Glomerular visceral epithelial cell (primary cell): ENCODE measurements at regions not wholly inside any gene's neighbourhood (a gene's known extent, or its start where the extent isn't known, plus 50 kb on each side); places are given as distances from the start of the nearest gene placed in this dataset.
"Not testable (repeated sequence)": the region's sequence is repeated elsewhere in the genome, so short reads cannot be mapped to it uniquely, and the experiment has no call there.

Source experiments
- DNase-seq: peaks from one replicate; pipeline ENCODE4 v3.0.0-alpha.2; 2016; ENCODE audit errors: extremely low spot score

DNA sequence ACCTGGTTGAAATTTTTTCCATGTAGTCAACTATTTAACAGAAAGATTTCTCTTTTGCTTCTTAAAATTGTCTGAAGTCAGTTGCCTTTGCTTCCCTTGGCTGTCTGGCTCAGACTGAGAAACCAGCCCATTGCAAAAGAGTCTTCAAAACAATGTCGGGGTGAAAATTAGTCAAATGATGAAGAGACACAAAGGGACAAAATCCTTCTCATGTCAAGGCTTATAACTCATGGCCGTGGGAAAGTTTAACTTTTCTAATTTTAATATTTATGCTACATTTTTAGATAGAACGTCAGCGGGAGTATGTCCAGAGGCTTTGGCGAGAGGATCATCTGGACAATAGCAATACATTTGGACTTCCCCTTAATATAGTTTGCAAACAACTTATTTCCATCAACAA lies 127.2 kb downstream of the CD164 start:
- DNase-seq = no peak

- no peak for DNase-seq
Observed at GRCh38 chr6:109253366-109253765, 128.9 kb downstream of the CD164 start.

DNA sequence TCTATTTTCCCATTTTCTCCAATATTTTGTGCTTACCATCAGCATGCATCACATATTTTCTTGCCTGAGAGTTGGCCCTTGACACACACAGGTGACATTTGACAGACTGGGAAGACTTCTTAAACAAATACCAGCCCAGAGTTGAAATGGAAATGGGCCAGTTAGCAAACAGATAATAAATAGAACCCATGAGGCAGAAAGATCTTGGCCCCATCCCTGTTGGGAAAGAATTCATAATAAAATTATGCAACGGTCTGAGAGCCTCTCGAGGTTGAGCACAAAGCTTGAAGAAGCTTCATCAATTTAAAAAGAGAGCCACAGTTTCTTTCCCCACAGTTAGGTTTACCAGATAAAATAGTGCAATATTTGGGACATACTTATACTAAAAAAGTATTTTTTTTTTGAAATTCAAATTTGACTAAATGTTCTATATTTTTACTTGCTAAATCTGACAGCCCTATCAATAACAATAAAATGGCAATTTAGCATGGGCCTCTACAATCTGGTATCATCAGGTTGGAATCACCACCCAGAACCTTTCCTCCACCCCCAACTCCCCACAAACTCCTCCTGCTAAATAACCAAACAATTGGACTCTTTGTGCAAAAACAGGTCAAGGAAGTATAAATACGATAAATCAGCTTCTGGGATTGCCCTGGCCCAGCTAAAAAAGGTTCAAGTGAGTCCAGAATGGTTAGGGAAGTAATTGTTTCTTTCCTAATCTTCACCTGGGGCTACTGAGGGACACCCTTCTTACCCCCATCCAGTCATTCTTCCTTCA lies 129.8 kb downstream of the CD164 start:
- no peak for DNase-seq

DNA sequence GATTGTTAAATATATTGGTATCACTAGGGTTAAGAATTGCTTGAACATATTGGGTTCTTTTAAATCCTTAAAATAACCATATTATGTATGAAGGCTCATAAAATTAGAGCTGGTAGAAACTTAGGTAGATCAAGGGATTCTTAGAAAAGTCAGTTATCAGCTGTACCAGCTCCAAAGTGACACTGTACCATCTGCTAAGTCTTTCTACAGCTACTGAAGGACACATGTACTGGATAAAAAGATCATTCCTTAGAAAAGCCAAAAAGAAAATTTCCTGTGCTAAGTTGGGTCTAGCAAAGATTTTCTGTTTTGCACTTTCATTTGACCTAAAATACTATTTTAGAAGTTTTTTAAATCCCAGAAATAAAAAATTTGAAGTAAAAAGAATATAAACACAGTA lies 130.4 kb downstream of the CD164 start:
- no peak for DNase-seq

DNA sequence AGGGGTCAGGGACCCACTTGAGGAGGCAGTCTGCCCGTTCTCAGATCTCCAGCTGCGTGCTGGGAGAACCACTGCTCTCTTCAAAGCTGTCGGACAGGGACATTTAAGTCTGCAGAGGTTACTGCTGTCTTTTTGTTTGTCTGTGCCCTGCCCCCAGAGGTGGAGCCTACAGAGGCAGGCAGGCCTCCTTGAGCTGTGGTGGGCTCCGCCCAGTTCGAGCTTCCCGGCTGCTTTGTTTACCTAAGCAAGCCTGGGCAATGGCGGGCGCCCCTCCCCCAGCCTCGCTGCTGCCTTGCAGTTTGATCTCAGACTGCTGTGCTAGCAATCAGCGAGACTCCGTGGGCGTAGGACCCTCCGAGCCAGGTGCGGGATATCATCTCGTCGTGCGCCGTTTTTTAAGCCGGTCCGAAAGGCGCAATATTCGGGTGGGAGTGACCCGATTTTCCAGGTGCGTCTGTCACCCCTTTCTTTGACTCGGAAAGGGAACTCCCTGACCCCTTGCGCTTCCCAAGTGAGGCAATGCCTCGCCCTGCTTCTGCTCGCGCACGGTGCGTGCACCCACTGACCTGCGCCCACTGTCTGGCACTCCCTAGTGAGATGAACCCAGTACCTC lies 131.6 kb downstream of the CD164 start:
- DNase-seq = not testable (repeated sequence)

DNA sequence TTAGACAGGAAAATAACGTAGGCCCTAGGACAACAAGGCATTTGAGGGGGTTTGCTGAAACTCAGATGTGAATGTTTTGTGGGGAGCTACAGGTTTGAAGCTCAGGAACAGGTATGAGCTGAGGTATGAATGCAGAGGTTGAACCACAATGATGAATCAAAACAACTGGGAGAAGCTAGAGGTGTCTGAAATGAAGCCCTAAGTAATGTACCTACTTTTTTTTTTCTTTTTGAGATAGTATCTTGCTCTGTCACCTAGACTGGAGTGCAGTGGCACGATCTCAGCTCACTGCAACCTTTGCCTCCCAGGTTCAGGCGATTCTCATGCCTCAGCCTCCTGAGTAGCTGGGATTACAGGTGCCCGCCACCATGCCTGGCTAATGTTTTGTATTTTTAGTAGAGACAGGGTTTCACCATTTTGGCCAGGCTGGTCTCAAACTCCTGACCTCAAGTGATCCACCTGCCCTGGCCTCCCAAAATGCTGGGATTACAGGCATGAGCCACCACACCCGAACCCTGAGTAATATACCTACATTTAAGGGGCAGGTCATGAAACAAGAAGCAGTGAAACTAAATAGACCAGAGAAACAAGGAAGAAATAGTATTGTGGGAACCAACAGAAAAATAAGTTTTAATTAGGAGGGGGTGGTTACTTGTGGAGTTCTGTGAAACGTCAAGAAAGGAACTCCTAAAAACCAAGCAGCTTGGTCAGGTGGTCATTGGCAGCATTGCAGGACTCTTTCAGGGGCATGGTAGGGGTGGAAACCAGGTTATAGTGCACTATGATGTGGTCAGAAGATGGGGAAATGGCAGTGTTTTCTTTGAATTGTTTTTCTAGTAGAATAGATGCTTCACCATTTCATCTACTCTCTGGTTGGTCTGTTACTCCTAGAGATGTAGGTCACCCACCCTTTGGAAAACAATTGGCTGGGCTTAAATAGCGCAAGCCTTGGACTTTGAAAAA lies 138.1 kb downstream of the CD164 start:
- DNase-seq = no peak

DNA sequence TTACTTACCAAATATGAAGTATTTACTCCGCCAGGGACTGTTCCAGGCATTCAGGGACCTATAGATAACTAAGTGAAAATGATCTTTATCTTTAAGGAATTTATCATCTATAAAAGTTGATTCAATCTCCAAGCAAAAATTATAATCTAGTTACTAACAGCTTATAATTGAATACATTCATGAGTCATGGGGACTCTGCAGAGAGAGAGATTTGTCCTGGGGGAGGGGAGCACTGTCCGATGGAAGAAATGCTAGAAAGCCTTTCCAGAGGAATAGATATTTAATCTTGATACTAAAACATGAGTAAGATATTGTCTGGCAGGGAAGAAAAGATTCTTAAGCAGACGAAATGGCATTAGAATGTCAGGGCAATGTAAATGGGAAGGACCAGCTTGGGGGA lies 139.3 kb downstream of the CD164 start:
- no peak for DNase-seq

DNA sequence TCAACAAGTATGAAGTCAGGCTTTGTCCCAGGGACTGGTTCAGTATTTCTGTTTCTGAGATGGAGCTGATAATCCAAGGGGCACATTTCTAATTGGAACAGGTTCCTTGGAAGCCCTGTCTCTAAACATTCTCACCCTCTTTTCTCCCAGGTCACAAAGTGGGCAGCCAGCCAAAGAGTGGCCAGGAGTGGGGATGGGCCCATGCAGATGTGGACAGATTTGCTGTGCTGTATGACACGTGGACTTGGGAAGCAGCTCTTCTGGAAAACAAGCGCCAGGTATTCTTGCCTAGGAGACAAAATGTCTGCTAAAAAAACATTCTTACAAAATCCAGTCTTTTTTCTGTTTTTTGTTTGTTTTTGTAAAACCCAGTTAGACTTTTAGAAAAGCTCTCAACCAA lies 140.2 kb downstream of the CD164 start:
- DNase-seq = no peak

- DNase-seq = peak; percentile 18
Observed at GRCh38 chr6:109241199-109241598, 141.1 kb downstream of the CD164 start.

- no peak for DNase-seq
Observed at GRCh38 chr6:109240370-109241084, 141.7 kb downstream of the CD164 start.

- no peak for DNase-seq
Observed at GRCh38 chr6:109239651-109240321, 142.5 kb downstream of the CD164 start.

DNA sequence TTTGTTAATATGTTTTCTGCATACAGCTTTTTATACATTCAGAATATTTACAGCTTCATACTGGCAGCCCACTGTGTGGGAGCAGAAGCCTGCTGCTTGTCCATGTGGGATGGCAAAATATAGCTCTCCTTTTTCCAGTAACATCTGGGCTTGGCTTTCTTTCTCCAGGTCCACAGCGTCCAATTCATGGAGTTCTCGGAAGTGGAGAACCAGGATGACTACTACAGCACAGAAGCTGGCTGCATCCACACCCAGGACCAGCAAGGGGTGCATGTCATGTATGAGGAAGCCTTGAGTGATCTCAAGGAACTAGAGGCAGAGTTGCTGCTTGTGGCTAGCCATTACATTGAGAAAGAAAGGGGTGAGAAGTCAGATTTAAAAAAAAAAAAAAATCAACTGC lies 143.1 kb downstream of the CD164 start:
- no peak for DNase-seq

GRCh38 chr6:109238396-109238795 lies 143.1 kb downstream of the CEP57L1 start:
- no peak for DNase-seq

GRCh38 chr6:109237986-109238329 lies 142.7 kb downstream of the CEP57L1 start:
- DNase-seq = no peak

DNA sequence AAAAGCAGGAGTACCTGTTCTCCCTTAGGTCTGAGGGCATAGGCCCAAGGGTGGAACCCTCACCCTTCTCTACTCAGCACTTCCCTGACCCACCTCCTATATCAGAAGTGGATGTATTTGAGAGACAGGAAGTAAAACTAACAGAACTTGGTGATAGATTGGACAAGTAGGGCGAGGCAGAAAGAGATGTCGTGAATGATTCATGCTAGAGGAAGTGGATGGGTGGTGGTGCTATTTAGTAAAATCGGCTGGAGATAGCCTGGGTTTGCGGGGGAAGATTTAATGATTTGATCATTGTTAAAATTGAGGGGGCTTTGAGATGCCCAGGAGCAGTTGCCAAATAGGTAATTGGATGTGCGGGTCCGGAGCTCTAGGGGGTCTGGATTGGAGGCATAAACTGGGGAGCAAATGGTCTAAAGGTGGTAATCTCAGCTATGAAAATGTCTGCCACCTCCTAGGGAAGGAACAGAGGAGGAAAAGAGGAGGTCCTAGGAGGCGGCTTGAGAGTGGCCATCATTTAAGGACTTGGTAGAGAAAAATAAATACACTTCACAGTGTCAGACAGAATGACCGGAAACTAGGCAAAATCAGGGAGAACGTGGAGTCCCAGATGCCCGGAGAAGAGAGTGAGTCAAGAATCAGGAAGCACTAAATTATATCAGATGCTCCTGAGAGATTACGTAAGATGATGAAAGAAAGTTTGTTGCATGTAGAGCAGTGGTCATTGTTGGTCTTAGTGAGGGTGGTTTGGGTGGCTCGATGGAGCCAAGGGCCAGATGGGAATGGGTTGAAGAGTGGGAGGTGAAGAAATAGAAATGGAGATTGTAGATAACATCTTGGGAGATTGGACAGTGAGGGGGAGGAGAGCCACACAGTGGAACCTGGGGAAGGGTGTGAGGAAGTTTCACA lies 142.0 kb downstream of the CEP57L1 start:
- no peak for DNase-seq

GRCh38 chr6:109236115-109237076 lies 141.1 kb downstream of the CEP57L1 start:
- DNase-seq = no peak

DNA sequence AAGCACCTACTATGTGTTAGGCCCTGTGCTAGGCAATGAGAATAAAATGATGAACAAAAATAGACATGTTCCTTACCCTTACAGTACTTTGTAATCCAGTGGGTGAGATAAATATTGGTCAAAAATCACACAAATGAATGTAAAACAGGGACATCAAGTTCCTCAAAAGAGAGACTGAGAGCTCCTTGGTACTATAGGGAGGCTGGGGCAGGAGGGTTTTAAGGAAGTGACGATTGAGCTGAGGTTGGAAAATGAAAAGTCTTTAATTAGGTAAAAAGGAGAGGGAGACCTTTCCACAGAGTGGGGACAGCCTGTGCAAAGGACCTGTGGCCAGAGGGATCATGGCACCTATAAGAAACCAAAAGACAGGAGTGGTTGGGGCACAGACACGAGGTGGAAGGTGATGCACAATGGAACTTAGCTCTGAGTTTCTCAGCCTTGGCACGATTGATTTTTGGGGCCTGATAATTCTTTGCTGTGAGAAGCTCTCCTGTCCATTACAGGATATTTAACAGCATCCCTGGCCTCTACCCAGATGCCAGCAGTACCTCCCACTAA lies 140.3 kb downstream of the CEP57L1 start:
- DNase-seq = no peak

GRCh38 chr6:109230453-109230852 lies 135.1 kb downstream of the CEP57L1 start:
- no peak for DNase-seq

DNA sequence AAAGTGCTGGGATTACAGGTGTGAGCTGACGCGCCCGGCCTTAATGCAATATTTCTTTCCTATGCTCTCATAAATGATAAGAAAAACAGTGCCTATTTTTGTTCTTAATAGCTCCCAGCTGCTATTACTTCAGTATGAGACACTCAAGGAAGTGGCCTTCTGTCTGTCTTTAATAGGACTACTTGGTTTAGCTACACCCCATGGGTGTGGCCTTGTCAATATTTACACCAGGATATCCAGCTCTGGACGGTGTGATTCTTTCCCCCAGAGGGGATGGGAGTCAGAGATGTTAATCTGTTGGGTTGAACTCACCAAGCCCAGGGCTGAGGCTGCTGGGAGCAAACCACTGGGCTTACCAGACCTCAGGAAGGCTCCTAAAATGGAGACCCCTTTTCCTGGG lies 134.2 kb downstream of the CEP57L1 start:
- DNase-seq = no peak
